ENCODE measurements at regions not wholly inside any gene's neighbourhood (a gene's known extent, or its start where the extent isn't known, plus 50 kb on each side); places are given as distances from the start of the nearest gene placed in this dataset.

GRCh38 chr16:87032554-87032953, 284.6 kb downstream of the C16orf95 start:
- TF ChIP-seq, protein P1, sequence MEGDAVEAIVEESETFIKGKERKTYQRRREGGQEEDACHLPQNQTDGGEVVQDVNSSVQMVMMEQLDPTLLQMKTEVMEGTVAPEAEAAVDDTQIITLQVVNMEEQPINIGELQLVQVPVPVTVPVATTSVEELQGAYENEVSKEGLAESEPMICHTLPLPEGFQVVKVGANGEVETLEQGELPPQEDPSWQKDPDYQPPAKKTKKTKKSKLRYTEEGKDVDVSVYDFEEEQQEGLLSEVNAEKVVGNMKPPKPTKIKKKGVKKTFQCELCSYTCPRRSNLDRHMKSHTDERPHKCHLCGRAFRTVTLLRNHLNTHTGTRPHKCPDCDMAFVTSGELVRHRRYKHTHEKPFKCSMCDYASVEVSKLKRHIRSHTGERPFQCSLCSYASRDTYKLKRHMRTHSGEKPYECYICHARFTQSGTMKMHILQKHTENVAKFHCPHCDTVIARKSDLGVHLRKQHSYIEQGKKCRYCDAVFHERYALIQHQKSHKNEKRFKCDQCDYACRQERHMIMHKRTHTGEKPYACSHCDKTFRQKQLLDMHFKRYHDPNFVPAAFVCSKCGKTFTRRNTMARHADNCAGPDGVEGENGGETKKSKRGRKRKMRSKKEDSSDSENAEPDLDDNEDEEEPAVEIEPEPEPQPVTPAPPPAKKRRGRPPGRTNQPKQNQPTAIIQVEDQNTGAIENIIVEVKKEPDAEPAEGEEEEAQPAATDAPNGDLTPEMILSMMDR (IDR thresholded peaks at IDR 0.05) = no peak
- TF ChIP-seq POLR2A (IDR thresholded peaks at IDR 0.05) = no peak

Measured in heart left ventricle (tissue), 13 donors.